Naive B cell (primary cell): ENCODE measurements at regions not wholly inside any gene's neighbourhood (a gene's known extent, or its start where the extent isn't known, plus 50 kb on each side); places are given as distances from the start of the nearest gene placed in this dataset.
A peak's percentile ranks its signal among the peaks of the same experiment; 100 is the strongest.

ENCODE experiments used
- ATAC-seq, 2 donors: fragments of 150-1000 bp; cut with Tn5 transposase; 2 replicates each; pipeline ENCODE4 v1.10.0; 2021; ENCODE audit warnings: low read depth in 2 of 2, mild to moderate bottlenecking in 2 of 2, moderate library complexity in 2 of 2
- DNase-seq: peaks from one replicate; pipeline ENCODE4 v3.0.0; 2022
- H3K27ac Mint-ChIP-seq, 6 donors: one replicate each; pipeline ENCODE4 v1.8.0; 2020 to 2022; ENCODE audit warnings: mild to moderate bottlenecking in 6 of 6, mixed read lengths in 6 of 6, moderate library complexity in 5 of 6, inconsistent platforms in 2 of 6
- H3K27me3 Mint-ChIP-seq, 3 donors: one replicate each; pipeline ENCODE4 v1.8.0; 2021 to 2022; ENCODE audit warnings: mixed read lengths in 3 of 3, mild to moderate bottlenecking in 1 of 3
- H3K36me3 Mint-ChIP-seq, 2 donors: one replicate each; pipeline ENCODE4 v1.8.0; 2020 to 2022; ENCODE audit warnings: mixed read lengths in 2 of 2, inconsistent platforms in 1 of 2, mild to moderate bottlenecking in 1 of 2
- H3K4me1 Mint-ChIP-seq, 3 donors: one replicate each; pipeline ENCODE4 v1.8.0; 2020 to 2022; ENCODE audit warnings: mixed read lengths in 3 of 3, inconsistent platforms in 1 of 3, mild to moderate bottlenecking in 1 of 3, moderate library complexity in 1 of 3
- H3K4me3 Mint-ChIP-seq, 8 donors: one replicate each; pipeline ENCODE4 v1.8.0; 2020 to 2022; ENCODE audit warnings: mild to moderate bottlenecking in 8 of 8, mixed read lengths in 8 of 8, moderate library complexity in 8 of 8, inconsistent platforms in 2 of 8
- H3K9me3 Mint-ChIP-seq, 7 donors: one replicate each; pipeline ENCODE4 v1.8.0; 2020 to 2022; ENCODE audit warnings: mixed read lengths in 7 of 7, mild to moderate bottlenecking in 5 of 7, inconsistent platforms in 2 of 7, moderate library complexity in 1 of 7

DNA sequence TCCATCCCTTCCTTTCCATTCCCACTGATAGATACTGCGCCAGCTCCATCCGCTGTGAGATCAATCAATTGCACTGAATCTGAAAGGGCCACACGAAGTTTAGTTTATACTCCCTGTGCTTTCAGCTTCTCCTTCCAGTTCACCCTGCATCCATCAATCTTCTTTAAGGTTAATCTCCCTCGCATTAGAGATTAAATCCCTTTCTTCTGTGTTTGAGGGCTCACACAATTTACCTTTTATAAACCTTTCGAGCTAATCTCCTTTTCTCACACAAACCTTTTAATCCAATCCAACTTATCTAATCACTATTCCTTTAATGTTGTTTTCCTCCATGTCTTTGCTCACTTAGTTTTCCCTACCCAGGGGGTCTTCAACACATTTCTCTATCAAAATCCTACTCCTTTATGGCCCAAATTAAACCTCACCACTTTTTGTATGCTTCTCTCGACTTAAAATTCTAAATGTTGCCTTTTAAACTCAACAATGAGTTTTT is 64.6 kb upstream of the HAPLN1 start:
- H3K4me3 Mint-ChIP-seq = no peak overlapping the region
- peaks cover 0 to 7% (median 6%) of the 10 kb centered on the region in 3 donors for H3K27me3 Mint-ChIP-seq
- ATAC-seq (no peak), DNase-seq (no peak)
- H3K4me1 Mint-ChIP-seq = no peaks in the 10 kb centered on the region
- no peaks in the 10 kb centered on the region for H3K36me3 Mint-ChIP-seq
- H3K9me3 Mint-ChIP-seq = no peaks in the 10 kb centered on the region
- peak overlapping the region in 1 of 6 donors; percentile 3 for H3K27ac Mint-ChIP-seq

GRCh38 chr5:83780699-83781350 is 60.2 kb upstream of the HAPLN1 start:
- Mint-ChIP-seq H3K27ac (no peak overlapping the region), H3K9me3 (no peaks in the 10 kb centered on the region), H3K36me3 (no peaks in the 10 kb centered on the region), H3K27me3 (peaks cover 0 to 7% (median 6%) of the 10 kb centered on the region in 3 donors), H3K4me3 (no peak overlapping the region), H3K4me1 (no peaks in the 10 kb centered on the region)
- DNase-seq (no peak), ATAC-seq (no peak)

DNA sequence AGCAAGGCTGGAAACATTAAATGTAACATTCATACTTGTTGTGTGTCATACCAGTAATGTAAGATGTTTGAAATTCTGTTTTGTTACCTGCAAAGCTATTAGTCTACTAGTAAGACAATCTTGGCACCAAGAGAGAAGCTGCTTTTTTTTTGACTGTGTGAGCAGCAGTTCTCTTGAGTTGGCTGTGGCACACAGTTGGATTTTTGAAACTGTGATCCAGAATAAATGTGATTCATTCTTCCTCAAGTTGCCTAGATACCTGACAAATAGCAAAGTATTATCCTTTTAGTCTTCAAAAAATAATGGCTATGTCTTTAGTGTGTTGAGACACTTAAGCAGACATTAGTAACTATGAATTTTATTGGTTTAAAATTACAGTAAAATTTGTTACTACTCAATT is 57.2 kb upstream of the HAPLN1 start:
- no peak overlapping the region for H3K27ac Mint-ChIP-seq
- DNase-seq (no peak), ATAC-seq (no peak)
- no peak overlapping the region for H3K4me3 Mint-ChIP-seq
- peaks cover 0 to 6% (median 0%) of the 10 kb centered on the region in 7 donors for H3K9me3 Mint-ChIP-seq
- H3K4me1 Mint-ChIP-seq = no peaks in the 10 kb centered on the region
- H3K27me3 Mint-ChIP-seq = peaks cover 0 to 4% (median 0%) of the 10 kb centered on the region in 3 donors
- H3K36me3 Mint-ChIP-seq = no peaks in the 10 kb centered on the region

DNA sequence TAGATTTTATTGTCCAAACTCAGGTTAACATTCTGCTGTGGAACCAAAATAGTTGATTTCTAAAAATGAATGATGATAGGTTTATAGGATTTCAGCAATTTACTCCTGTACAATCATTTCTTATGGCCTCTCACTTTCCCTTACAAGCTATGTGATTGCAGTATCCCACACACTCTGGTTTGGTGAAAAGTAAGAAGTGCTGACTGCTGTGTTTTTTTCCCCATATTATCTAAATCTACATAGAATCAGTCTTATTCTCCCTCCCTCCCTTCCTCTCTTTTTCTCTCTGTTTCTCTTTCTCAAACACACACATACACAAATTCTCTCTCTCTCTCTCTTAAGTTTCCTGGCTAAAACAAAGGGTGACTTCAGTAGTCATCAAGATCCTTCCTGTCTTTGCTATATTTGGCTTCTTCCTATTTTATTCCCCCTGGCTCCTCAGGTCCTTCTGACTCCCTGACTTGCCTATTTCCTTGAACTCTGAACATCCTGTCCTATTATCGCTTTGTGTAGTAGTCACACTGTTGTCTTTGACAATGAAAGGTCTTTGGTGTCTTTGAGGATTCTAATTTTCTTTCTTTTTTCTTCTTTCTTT is 55.9 kb upstream of the HAPLN1 start:
- ATAC-seq = no peak
- peaks cover 0 to 6% (median 0%) of the 10 kb centered on the region in 7 donors for H3K9me3 Mint-ChIP-seq
- no peaks in the 10 kb centered on the region for H3K36me3 Mint-ChIP-seq
- H3K4me3 Mint-ChIP-seq = no peak overlapping the region
- no peak overlapping the region for H3K27ac Mint-ChIP-seq
- no peak for DNase-seq
- peaks cover 0 to 4% (median 0%) of the 10 kb centered on the region in 3 donors for H3K27me3 Mint-ChIP-seq
- H3K4me1 Mint-ChIP-seq = no peaks in the 10 kb centered on the region
